Panc1 (cell line): ENCODE measurements at regions not wholly inside any gene's neighbourhood (a gene's known extent, or its start where the extent isn't known, plus 50 kb on each side); places are given as distances from the start of the nearest gene placed in this dataset.

Experiments
- ATAC-seq: fragments of 200-7000 bp; cut with Tn5 transposase; 2 replicates; pipeline ENCODE4 v1.9.1; 2020; ENCODE audit warnings: mild to moderate bottlenecking, moderate library complexity
- BruUV-seq: library from RNA; stranded (reverse); fragments of 400-500 nt; replicated peaks from 2 replicates; lab custom pipeline; 2021; lab: Mats Ljungman, UMichigan
- CTCF ChIA-PET: fragments of 300-600 bp; sonication (Branson Sonifier 250); formaldehyde crosslinking; loops from one replicate; lab custom pipeline; 2022; ENCODE audit warnings: antibody characterized with exemption; lab: Charles Lee
- POLR2A ChIA-PET: fragments of 300-600 bp; sonication (Branson Sonifier 250); formaldehyde crosslinking; loops from one replicate; lab custom pipeline; 2022; ENCODE audit warnings: antibody characterized with exemption; lab: Charles Lee
- DNase-seq: peaks from one replicate; pipeline ENCODE4 v3.0.0-alpha.2; 2010; ENCODE audit warnings: low read depth, low spot score
- H3K27ac ChIP-seq: 2 replicates; pipeline ENCODE4 v1.5.1; 2011; ENCODE audit warnings: mild to moderate bottlenecking, low read length, inconsistent platforms
- H3K27me3 ChIP-seq: fragments of 200-500 bp; sonication (Bioruptor generic); 2 replicates; pipeline ENCODE4 v1.6.0; 2014; ENCODE audit warnings: low read length, inconsistent platforms; ENCODE audit not compliant: control insufficient read depth, insufficient read depth
- H3K36me3 ChIP-seq: fragments of 200-500 bp; sonication (Bioruptor generic); 2 replicates; pipeline ENCODE4 v1.5.1; 2014; ENCODE audit warnings: inconsistent platforms, mild to moderate bottlenecking, low read length, moderate library complexity; ENCODE audit not compliant: control insufficient read depth, insufficient read depth
- H3K4me1 ChIP-seq: 2 replicates; pipeline ENCODE4 v1.5.1; 2011; ENCODE audit warnings: inconsistent platforms, mild to moderate bottlenecking, low read length, moderate library complexity; ENCODE audit not compliant: control insufficient read depth, insufficient read depth
- H3K4me3 ChIP-seq, 2 experiments: 2 replicates each; pipeline ENCODE4 v1.5.1; 2011 to 2012; ENCODE audit warnings: low read depth in 2 of 2, low read length in 2 of 2, mild to moderate bottlenecking in 2 of 2, inconsistent platforms in 1 of 2, moderate library complexity in 1 of 2
- H3K9me3 ChIP-seq: fragments of 200-500 bp; sonication (Bioruptor generic); 2 replicates; pipeline ENCODE4 v1.5.1; 2014; ENCODE audit warnings: low read depth, mild to moderate bottlenecking, inconsistent platforms, low read length, moderate library complexity; ENCODE audit not compliant: control insufficient read depth, insufficient read depth
- POLR2AphosphoS5 ChIP-seq: IDR thresholded peaks from 2 replicates; pipeline ENCODE4 v1.6.1; 2012; ENCODE audit warnings: mild to moderate bottlenecking, low read depth, low read length, moderate library complexity
- SIN3A ChIP-seq: IDR thresholded peaks from 2 replicates; pipeline ENCODE4 v1.6.1; 2012; ENCODE audit warnings: low read depth, mild to moderate bottlenecking, low read length, moderate library complexity, borderline replicate concordance; ENCODE audit not compliant: insufficient read depth
- TCF7L2 ChIP-seq: IDR thresholded peaks from 2 replicates; pipeline ENCODE4 v1.6.1; 2011; ENCODE audit warnings: mild to moderate bottlenecking, low read depth, low read length, inconsistent platforms
- in situ Hi-C: cut with HindIII; loops from 2 replicates; pipeline ENCODE4 v1.10.0; 2016; ENCODE audit warnings: low sequenced_read_pairs, low pct_unique_long_range_greater_than_20kb
- intact Hi-C: fragments of 100-400 bp; cut with micrococcal nuclease; formaldehyde crosslinking; loops from one replicate; pipeline ENCODE4 v1.10.0; 2022; ENCODE audit not compliant: unreplicated experiment
- TF ChIP-seq, protein P1 (sequence below), 2 experiments: IDR thresholded peaks; 2 replicates each; pipeline ENCODE4 v1.6.1; 2011 to 2012; ENCODE audit warnings: low read depth in 2 of 2, control low read depth in 1 of 2, low read length in 1 of 2, mild to moderate bottlenecking in 1 of 2, moderate library complexity in 1 of 2; ENCODE audit not compliant: insufficient read depth in 1 of 2
- TF ChIP-seq, protein P2 (sequence below): fragments of 450-650 bp; IDR thresholded peaks from 2 replicates; pipeline ENCODE4 v1.5.1; 2017; ENCODE audit warnings: mild to moderate bottlenecking

- Histone ChIP-seq H3K27me3 (no peaks in the 10 kb centered on the region), H3K36me3 (no peaks in the 10 kb centered on the region), H3K27ac (no peak overlapping the region), H3K9me3 (no peaks in the 10 kb centered on the region), H3K4me3 (no peak overlapping the region), H3K4me1 (no peaks in the 10 kb centered on the region)
- ChIA-PET CTCF (no interaction called here), POLR2A (no interaction called here)
- TF ChIP-seq, protein P1, sequence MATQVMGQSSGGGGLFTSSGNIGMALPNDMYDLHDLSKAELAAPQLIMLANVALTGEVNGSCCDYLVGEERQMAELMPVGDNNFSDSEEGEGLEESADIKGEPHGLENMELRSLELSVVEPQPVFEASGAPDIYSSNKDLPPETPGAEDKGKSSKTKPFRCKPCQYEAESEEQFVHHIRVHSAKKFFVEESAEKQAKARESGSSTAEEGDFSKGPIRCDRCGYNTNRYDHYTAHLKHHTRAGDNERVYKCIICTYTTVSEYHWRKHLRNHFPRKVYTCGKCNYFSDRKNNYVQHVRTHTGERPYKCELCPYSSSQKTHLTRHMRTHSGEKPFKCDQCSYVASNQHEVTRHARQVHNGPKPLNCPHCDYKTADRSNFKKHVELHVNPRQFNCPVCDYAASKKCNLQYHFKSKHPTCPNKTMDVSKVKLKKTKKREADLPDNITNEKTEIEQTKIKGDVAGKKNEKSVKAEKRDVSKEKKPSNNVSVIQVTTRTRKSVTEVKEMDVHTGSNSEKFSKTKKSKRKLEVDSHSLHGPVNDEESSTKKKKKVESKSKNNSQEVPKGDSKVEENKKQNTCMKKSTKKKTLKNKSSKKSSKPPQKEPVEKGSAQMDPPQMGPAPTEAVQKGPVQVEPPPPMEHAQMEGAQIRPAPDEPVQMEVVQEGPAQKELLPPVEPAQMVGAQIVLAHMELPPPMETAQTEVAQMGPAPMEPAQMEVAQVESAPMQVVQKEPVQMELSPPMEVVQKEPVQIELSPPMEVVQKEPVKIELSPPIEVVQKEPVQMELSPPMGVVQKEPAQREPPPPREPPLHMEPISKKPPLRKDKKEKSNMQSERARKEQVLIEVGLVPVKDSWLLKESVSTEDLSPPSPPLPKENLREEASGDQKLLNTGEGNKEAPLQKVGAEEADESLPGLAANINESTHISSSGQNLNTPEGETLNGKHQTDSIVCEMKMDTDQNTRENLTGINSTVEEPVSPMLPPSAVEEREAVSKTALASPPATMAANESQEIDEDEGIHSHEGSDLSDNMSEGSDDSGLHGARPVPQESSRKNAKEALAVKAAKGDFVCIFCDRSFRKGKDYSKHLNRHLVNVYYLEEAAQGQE (IDR thresholded peaks at IDR 0.05; ENCODE audit: insufficient read depth in 1 of 2, low read depth in 2 of 2, low read length in 1 of 2), result no peak
- TF ChIP-seq, protein P2, sequence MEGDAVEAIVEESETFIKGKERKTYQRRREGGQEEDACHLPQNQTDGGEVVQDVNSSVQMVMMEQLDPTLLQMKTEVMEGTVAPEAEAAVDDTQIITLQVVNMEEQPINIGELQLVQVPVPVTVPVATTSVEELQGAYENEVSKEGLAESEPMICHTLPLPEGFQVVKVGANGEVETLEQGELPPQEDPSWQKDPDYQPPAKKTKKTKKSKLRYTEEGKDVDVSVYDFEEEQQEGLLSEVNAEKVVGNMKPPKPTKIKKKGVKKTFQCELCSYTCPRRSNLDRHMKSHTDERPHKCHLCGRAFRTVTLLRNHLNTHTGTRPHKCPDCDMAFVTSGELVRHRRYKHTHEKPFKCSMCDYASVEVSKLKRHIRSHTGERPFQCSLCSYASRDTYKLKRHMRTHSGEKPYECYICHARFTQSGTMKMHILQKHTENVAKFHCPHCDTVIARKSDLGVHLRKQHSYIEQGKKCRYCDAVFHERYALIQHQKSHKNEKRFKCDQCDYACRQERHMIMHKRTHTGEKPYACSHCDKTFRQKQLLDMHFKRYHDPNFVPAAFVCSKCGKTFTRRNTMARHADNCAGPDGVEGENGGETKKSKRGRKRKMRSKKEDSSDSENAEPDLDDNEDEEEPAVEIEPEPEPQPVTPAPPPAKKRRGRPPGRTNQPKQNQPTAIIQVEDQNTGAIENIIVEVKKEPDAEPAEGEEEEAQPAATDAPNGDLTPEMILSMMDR, result no peak
- TF ChIP-seq SIN3A, result no peak
- no peak for TF ChIP-seq POLR2AphosphoS5
- no peak for TF ChIP-seq TCF7L2
- ATAC-seq (no peak), DNase-seq (no peak)
- in situ Hi-C loops, result no loop called here
- BruUV-seq, result no TSS peak
- intact Hi-C loops, result no loop called here
Observed at GRCh38 chr18:41324020-41324791, 630.8 kb upstream of the PIK3C3 start.

GRCh38 chr18:41323044-41323443 is 632.0 kb upstream of the PIK3C3 start:
- in situ Hi-C loops, result no loop called here
- ChIA-PET POLR2A (no interaction called here), CTCF (no interaction called here)
- H3K27ac ChIP-seq, result no peak overlapping the region
- BruUV-seq, result no TSS peak
- no peak overlapping the region for H3K4me3 ChIP-seq
- intact Hi-C loops, result no loop called here
- TF ChIP-seq POLR2AphosphoS5 (no peak), TCF7L2 (no peak), SIN3A (no peak)
- TF ChIP-seq, protein P2, result no peak
- TF ChIP-seq, protein P1 (IDR thresholded peaks at IDR 0.05; ENCODE audit: insufficient read depth in 1 of 2, low read depth in 2 of 2, low read length in 1 of 2), result no peak
- H3K9me3 ChIP-seq, result no peaks in the 10 kb centered on the region
- H3K36me3 ChIP-seq, result no peaks in the 10 kb centered on the region
- DNase-seq (no peak), ATAC-seq (no peak)
- H3K27me3 ChIP-seq, result no peaks in the 10 kb centered on the region
- no peaks in the 10 kb centered on the region for H3K4me1 ChIP-seq
